ENCODE measurements at regions not wholly inside any gene's neighbourhood (a gene's known extent, or its start where the extent isn't known, plus 50 kb on each side); places are given as distances from the start of the nearest gene placed in this dataset.

DNA sequence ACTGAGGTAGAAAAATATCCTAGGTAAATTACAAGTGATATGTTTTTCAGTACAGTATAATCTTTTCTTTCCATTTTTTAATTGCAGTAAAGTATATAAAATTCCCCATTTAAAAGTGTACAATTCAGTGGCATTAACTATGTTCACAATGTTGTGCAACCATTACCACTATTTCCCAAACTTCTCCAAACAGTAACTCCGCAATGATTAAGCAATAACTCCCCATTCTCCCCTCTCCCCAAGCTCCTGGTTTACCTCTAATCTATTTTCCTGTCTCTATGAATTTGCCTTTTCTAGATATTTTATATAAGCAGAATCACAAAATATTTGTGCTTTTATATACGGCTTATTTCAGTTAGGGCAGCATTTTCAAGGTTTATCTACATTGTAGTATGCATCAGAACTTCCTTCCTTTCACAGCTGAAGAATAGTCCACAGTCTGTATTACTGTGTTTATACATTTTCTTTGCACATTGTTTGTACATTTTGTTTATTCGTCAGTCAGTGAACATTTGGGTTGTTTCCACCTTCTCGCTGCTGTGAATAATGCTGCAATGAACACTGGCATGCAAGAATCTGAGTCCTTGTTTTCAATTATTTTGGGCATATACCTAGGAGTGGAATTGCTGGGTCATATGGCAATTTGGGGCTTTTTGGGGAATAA lies 110.7 kb downstream of the RPL27A start:
- no peak for DNase-seq
- intact Hi-C loops (cut with DNase I): no loop called here

DNA sequence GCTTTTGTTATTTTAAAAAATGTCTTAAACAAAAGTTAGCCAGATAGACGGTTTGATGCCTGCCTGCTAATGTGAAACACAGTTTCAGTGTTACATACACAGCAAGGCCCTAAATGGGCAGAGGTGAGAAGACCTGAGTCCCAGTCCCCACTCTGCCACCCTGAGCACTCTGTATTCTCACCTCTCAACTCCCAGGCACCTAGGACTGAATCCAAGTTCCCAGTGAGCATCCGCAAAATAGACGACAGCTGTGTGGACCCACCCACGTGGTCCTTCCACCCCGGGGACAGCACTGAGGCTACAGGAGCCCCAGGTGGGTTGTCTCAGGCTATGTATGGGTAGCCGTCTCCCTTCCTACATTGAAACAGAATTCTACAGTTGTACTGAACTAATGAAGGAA lies 111.5 kb downstream of the RPL27A start:
- DNase-seq: no peak

DNA sequence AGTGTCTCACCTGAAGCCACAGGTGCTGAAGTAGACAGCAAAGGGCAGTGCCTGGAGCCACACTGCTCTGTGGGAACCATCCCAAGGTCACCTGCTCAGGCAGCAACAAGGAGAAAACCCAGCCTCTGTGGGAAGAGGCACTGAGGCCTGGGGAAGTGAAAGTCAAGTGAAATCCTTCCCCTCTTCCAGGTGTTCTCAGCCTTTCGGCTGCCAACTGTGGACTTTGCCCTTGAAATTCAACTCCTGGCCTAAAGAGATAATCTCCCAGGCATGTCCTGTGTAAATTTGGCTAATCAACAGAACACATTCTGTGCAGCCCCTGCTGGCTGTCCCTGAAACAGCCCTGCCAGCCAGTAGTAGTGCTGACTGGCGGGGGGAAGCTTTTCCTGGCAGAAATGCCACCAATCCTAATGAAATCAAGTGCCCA lies 112.1 kb downstream of the RPL27A start:
- intact Hi-C loops (cut with DNase I): no loop called here
- no peak for DNase-seq

More for the DNA sequence above, 111.5 kb downstream of the RPL27A start:
- intact Hi-C loops (cut with DNase I): no loop called here

DNA sequence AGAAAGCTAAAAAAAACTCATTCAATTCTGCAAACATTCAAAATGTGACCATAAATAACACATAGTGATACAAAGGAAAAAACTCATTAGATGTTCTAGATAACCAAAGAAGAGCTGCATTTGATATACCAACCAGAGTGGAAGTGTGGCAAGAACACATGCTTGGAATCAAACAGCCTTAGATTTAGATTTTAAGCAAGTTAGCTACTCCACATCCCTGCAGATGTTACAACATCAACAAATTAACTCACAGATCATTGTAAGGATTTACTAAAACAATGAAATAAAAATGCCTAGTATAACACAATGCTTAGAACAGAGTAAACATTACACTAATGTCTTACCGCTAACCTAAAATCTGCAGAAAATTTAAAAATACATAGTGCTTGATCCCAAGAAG lies 114.0 kb upstream of the AKIP1 start:
- intact Hi-C loops (cut with DNase I): no loop called here
- no peak for DNase-seq

DNA sequence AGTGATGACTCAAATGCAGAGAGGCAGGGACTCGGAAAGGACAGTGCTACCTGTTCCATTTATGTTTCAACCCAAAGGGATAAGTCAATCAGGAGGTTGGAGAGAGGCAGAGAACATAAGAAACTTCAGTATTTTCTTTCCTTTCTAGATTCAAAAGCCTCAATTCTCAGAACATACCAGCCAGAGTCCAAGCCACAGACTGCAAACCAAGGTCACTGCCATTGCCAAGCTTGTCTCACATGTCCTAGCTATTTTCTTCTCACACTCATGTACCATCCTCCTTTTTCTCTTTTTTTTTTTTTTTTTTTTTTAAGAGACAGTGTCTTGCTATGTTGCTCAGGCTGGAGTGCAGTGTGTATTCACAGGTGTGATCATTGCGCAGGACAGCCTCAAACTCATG lies 111.7 kb upstream of the AKIP1 start:
- DNase-seq: no peak
- intact Hi-C loops (cut with DNase I): no loop called here

DNA sequence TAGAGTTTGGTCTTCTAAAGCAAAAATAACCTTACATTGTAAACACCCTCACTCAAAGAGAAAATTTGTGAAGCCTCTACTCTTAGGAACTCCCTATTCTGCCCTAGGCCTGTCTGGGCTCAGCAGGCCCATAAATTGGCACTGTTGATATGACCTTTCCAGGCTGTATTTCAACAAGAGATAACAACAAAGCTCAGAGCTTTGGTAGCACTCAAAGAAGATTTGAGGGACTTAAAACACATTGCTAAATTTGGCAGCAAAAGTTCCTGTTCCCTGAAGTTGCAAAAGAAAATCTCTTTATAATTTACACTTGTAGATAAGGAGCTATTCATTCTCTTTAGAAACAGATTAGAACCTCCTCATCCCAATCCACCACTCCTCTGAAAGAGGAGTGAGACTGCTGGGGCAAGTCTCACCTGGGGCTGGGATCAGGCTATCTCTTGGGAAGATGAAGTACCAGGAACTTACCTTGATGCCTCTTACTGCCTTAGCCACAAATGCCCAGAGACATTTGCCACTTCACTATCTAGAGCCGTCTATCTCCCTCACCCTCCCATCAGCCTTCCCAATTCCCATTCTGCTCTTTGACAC lies 110.4 kb upstream of the AKIP1 start:
- no peak for DNase-seq
- intact Hi-C loops (cut with DNase I): no loop called here

DNA sequence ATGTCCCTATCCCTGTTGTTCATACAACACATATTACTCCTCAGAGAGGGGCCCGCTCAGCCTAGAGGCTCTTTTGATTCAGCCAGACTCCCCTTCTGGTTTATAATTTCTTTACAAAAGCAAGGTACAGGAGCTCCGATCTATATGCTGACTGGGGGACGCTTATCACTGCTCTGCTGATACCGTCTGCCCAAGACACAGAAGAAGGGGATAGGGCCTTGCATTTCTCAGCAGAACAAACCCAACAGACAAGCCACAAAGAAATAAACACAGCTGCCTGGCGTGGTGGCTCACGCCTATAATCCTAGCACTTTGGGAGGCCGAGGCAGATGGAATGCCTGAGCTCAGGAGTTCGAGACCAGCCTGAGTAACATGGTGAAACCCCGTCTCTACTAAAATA lies 109.9 kb upstream of the AKIP1 start:
- intact Hi-C loops (cut with DNase I): no loop called here
- DNase-seq: no peak

DNA sequence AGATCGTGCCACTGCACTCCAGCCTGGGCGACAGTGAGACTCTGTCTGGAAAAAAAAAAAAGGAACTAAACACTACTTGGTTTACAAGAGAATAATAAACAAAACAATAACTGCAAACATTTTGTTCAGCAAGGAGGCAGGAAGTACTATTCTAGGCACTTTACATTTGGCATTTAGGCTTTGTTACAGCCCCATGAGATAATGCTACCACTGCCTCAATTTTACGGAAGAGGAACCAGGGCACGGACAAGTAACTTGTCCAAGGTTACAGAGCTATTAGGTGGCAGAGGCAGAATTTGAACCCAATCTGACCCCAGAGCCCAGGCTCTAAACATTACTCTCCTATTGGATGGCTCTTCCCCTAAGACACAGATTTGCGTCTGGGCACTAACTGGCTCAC lies 108.7 kb upstream of the AKIP1 start:
- intact Hi-C loops (cut with DNase I): no loop called here
- DNase-seq: no peak

DNA sequence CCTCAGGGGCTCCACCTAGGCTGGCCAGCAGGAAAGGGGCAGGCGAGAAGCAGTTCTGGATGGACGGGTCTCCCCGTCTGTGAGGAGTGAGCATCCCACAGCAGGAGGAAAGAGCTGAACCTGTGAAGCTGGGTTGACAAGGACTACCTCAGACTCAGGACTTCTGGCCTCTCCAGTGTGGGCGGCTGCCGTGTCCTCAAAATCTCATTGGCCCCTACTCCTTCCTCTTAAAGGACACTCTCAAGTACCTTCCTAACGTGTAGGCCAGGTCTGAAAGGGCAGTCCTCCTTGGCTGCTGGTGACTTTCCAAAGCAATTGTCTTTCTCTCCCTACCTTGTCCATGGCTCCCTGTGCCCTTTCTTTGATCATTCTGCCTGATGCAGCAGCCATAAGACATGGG lies 107.0 kb upstream of the AKIP1 start:
- intact Hi-C loops (cut with DNase I): no loop called here
- DNase-seq: no peak

DNA sequence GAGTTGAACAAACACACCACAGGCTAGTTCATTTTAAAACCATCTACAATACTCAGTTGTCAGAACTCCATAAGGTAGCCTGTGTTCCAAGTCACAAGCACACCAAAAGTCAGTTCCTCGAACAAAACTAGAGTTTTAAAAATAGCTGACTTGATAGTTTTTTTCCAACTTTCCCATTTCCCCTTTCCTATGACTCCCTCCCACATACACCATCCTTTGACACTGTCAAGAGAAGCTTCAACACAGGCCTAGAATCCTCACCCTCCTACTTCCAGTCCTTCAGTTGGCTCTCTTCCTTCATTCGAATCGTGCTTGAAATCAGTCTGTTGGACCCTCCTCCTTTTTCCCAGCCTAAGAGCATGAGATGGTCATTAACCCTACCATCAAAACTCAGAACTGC lies 105.7 kb upstream of the AKIP1 start:
- DNase-seq: no peak
- intact Hi-C loops (cut with DNase I): no loop called here

DNA sequence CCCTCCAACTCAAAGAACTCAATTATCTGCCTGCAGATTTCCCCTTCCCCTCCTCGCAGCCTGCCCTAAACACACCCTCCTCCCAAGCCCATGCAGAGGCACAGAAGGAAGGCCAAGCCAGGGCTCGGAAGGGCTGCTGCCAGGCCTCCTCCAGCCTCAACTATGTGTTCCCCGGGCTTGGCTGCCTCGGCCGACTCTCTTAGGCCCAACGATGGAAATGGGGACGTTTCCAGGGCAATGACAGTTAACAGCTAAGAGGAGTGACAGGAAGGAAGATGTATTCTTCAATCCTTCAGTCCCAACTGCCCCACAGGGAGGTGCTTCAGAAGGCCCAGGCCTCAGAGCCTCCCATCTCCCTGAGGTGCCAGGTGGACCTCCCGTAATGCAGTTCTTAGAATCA lies 104.0 kb upstream of the AKIP1 start:
- intact Hi-C loops (cut with DNase I): no loop called here
- DNase-seq: peak in 7 of 42 donors; percentile 29 to 54 (median 38)

DNA sequence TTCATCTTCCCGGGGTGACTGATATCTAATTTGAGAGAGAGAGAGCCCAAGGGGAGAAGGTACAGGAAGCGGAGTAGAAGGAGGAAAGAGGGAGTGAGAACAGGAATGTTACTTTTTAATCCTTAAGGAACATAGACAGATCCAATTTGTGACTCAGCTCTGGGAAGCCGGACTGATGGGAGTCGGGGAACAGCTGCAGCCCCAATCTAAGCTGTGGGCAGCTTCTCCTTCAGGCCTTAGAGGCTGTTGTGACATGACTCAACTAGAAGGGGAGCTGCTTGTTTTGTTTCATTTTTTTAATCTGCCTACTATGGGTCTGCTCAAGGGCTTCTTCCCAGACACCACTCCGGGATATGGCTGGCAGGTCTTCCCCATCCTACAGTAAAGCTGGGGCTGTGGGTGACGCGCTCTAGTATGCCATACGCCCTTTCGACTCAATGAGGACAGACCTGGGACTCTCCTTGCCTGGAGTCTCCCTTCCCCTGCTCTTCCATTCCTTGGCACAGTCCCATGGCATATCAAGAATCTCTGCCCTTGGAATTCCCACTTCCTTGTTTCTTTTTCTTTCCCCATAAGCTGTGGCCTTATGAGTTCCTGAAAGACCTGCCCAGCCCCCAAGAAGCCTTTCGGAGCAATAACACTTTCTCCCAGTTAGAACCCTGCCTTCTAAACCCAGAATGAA lies 103.3 kb upstream of the AKIP1 start:
- DNase-seq: no peak
- intact Hi-C loops (cut with DNase I): no loop called here

DNA sequence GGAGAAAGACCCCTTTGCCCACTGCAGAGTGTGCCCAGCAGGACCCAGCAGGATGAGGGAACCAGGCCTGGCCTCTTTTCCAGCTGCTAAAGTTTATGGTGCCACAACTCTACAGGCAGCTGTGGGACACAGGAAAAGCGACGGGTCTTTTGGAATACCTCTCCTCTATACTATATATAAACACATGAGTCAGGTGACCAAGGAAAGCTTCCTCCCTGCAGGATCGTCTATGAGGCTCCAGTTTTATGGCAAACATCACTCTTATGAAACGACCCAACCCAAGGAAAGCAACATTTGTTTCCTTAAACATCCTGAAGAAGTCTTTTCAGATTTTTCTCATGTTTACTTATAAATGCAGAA lies 102.8 kb upstream of the AKIP1 start:
- no peak for DNase-seq
- intact Hi-C loops (cut with DNase I): no loop called here

DNA sequence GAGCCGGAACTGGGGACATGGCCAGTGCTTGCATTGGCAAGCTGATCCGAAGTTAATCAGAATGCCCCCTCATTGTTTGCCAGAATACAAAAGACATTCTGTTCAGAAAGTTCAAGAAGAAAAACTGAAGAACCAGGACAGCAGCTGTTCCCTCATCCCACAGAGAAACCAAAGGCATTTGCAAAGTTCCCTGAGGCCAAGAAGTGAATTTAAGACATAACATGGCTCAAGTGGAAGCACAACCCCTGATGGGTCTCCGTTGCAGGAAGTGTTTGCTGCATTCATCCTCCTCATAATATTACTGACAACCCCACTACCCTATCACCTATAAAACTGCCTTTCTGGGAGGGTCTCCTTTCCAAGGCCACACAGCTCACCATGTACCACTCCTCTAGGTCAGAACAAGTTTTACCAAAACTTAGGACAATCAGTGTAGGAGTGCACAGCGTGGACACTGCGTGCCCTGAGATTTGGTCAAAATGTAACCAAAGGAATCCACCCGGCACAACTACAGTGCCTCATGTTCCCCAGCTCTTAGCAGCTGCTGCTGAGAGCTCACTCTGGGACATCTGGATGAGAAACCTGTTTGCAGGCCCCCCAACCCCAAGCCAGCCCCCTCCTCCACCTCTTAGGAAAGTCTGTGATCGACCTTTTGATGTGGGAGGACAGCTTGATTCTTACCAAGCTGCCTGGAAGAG lies 101.6 kb upstream of the AKIP1 start:
- no peak for DNase-seq
- intact Hi-C loops (cut with DNase I): no loop called here

DNA sequence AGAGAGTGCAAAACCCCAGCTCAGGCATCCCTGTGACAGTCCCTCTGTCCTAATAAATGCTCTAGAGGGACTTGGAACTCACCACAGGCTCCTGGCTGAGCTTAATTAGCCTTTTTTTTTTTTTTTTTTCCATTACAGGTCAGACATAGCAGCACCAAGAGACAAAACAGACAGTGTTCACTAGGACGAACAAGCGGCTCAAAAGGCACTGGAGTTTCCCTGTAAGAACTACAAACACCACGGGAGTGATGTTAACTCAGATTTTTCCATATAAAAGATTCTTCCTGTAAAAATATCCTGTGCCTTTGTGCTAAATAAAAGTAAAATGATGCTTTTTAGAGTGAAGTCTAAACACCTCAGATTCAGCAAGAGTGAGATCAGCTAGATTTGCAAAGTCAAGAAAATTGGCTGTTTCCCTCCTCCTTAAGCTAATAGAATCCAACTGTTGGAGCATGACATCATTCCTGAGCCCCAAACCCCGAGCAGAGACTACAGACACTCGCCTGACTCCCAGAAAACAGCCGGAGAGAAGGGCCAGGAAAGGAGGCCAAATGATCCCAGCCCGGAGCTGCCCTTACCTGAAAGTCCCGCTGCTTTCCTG lies 101.0 kb upstream of the AKIP1 start:
- DNase-seq: peak in 3 of 42 donors; percentile 24 to 29 (median 25)
- intact Hi-C loops (cut with DNase I): loop anchor here (5.0 kb wide), 1 partner anchor 128 kb away; the partner anchor contains the start of genes RPL27A and TRIM66

DNA sequence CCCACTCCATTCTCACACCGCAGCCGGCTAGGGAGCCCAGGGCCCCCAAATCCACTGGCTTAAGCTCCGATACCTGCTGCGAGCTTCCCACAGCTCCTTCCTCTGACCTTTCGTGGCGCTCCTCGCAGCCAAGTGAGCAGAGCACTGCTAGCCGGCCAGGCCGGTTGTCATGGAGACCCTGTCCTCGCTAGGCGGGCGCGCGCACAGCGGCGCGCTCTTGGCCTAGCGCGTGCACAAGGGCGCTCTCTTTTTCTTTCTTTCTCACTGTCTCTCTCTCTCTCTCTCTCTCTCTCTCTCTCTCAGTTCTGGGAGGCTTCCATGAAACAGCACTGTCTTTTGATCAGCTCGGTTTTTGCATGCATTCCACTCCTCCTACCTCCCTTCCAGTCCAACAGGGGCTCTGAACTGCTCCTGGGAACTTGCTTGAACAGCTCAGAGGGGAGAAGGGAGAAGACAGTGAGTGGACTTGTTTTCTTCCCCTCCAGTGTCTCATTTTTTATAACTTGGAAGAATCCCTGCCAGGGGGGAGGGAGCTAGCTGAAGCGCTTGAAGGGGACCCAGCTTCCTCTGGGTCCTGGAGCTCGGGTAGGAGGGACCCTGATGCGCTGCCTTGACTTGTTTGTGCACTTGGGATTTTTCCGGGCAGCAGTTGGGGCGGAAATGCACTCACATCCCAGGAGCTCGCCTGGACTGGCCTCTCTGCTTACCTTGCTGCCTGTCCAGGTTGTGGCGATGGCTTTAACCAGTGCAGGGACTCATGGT lies 100.3 kb upstream of the AKIP1 start:
- DNase-seq: peak; percentile 57 to 91 (median 82)
- intact Hi-C loops (cut with DNase I): loop anchor here (5.0 kb wide), 1 partner anchor 128 kb away; the partner anchor contains the start of genes RPL27A and TRIM66

DNA sequence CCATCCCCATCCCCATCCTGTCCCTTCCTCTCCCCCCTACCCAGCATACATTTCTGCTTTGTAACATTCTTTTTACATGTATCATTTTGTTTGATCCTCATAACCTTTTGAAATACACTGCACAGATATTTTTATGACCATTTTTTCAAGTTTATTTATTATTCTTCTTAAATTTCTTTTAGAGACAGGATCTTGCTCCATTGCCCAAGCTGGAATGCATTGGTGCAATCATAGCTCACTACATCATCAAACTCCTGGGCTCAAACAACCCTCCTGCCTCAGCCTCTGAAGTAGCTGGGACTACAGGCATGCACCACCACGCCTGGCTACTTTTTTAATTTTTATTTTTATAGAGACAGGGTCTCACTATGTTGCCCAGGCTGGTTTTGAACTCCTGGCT lies 99.4 kb upstream of the AKIP1 start:
- no peak for DNase-seq
- intact Hi-C loops (cut with DNase I): loop anchor here (5.0 kb wide), 1 partner anchor 129 kb away; the partner anchor contains the start of genes RPL27A and TRIM66

DNA sequence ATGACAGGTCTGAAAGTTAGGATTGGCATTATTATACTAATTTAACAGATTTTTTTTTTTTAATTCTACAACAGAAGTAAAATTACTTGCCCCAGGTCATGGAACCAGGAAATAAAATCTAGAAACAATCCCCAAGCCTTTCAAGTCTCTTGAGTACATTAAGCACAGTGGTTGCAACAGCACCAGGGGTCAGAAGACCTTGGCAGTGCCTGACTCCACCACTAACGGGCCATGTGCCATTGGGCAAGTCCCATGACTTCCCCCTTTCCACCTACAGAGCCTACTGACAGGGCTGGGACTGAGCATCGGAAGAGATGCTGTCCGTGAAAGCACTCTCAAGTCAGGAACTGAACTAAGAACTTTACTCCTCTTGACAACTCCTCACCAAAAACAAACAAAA lies 98.6 kb upstream of the AKIP1 start:
- intact Hi-C loops (cut with DNase I): loop anchor here (5.0 kb wide), 1 partner anchor 130 kb away; the partner anchor contains the start of genes RPL27A and TRIM66
- DNase-seq: peak in 18 of 42 donors; percentile 13 to 72 (median 44)

DNA sequence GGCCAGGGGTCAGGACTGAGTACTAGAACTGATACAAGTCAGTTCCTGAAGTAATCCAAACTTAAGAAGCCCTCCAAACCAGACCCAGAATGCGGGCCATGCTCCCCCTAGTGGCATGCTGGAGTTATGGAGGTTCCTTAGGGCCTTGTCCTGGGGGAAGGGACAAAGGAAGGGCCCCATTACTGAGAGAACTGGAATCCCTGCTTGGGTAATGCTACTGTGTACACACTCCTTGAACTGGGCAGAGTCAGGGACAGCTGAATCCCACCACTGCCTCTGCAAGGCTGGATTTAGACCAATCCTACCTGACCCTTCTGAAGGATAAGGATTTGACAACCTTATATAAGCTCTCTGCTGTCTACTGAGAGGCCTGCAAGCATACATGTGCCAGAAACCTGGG lies 97.3 kb upstream of the AKIP1 start:
- peak; percentile 41 to 90 (median 75) for DNase-seq
- intact Hi-C loops (cut with DNase I): loop anchor here (5.0 kb wide), 1 partner anchor 131 kb away; the partner anchor contains the start of genes RPL27A and TRIM66

Measured in head of caudate nucleus (tissue), 42 donors.